GM23248 (cell line): ENCODE measurements at regions not wholly inside any gene's neighbourhood (a gene's known extent, or its start where the extent isn't known, plus 50 kb on each side); places are given as distances from the start of the nearest gene placed in this dataset.

Experiments
- DNase-seq: peaks from one replicate; pipeline ENCODE4 v3.0.0-alpha.2; 2015
- H2AFZ ChIP-seq: fragments of 200-600 bp; sonication (generic); 2 replicates; pipeline ENCODE4 v1.6.1; 2016; ENCODE audit warnings: antibody characterized with exemption
- H3F3A ChIP-seq: fragments of 200-600 bp; sonication (generic); 2 replicates; pipeline ENCODE4 v1.6.1; 2016; ENCODE audit warnings: mild to moderate bottlenecking, antibody characterized with exemption, mixed run types; ENCODE audit not compliant: insufficient read depth
- H3K27ac ChIP-seq: fragments of 200-600 bp; sonication (generic); 2 replicates; pipeline ENCODE4 v1.5.1; 2016; ENCODE audit warnings: mild to moderate bottlenecking
- H3K27me3 ChIP-seq: fragments of 200-600 bp; sonication (generic); replicated peaks from 2 replicates; pipeline ENCODE4 v1.6.1; 2016; ENCODE audit warnings: mild to moderate bottlenecking; ENCODE audit not compliant: insufficient read depth
- H3K36me3 ChIP-seq: fragments of 200-600 bp; sonication (generic); 2 replicates; pipeline ENCODE4 v1.6.1; 2016; ENCODE audit warnings: low read depth, mild to moderate bottlenecking
- H3K4me1 ChIP-seq: fragments of 200-600 bp; sonication (generic); 2 replicates; pipeline ENCODE4 v1.6.1; 2016; ENCODE audit warnings: mild to moderate bottlenecking; ENCODE audit not compliant: insufficient read depth
- H3K4me2 ChIP-seq: fragments of 200-600 bp; sonication (generic); one replicate; pipeline ENCODE4 v1.6.1; 2016; ENCODE audit warnings: mild to moderate bottlenecking; ENCODE audit not compliant: unreplicated experiment
- H3K4me3 ChIP-seq: fragments of 200-600 bp; sonication (generic); 2 replicates; pipeline ENCODE4 v1.5.1; 2016; ENCODE audit warnings: mild to moderate bottlenecking
- H3K79me2 ChIP-seq: fragments of 200-600 bp; sonication (generic); 2 replicates; pipeline ENCODE4 v1.6.1; 2016; ENCODE audit warnings: mild to moderate bottlenecking; ENCODE audit not compliant: insufficient read depth
- H3K9ac ChIP-seq: fragments of 200-600 bp; sonication (generic); 2 replicates; pipeline ENCODE4 v1.6.1; 2016; ENCODE audit warnings: mild to moderate bottlenecking
- H3K9me2 ChIP-seq: fragments of 200-600 bp; sonication (generic); 2 replicates; pipeline ENCODE4 v1.6.1; 2016; ENCODE audit warnings: mixed run types, mild to moderate bottlenecking, moderate library complexity; ENCODE audit not compliant: insufficient read depth
- H3K9me3 ChIP-seq: fragments of 200-600 bp; sonication (generic); one replicate; pipeline ENCODE4 v1.6.1; 2017; ENCODE audit warnings: low read depth
- H4K20me1 ChIP-seq: fragments of 200-600 bp; sonication (generic); 2 replicates; pipeline ENCODE4 v1.6.0; 2016; ENCODE audit not compliant: insufficient read depth
- EZH2 ChIP-seq: fragments of 200-600 bp; sonication (generic); IDR thresholded peaks from 2 replicates; pipeline ENCODE4 v1.6.1; 2018; ENCODE audit warnings: antibody characterized with exemption, mild to moderate bottlenecking; ENCODE audit not compliant: insufficient read depth, poor library complexity, severe bottlenecking
- EZH2phosphoT487 ChIP-seq: fragments of 200-600 bp; sonication (generic); IDR thresholded peaks from 2 replicates; pipeline ENCODE4 v1.6.1; 2018; ENCODE audit warnings: antibody characterized with exemption, moderate library complexity, mild to moderate bottlenecking, low read depth; ENCODE audit not compliant: insufficient read depth
- WGBS, 2 experiments: methylation state at CpG; one replicate each; pipeline ENCODE4 v1.1.6; 2015 to 2017; ENCODE audit warnings: low lambda C conversion rate in 2 of 2, low coverage in 1 of 2; ENCODE audit errors: missing lambda C conversion rate in 2 of 2; 5-methylcytosine and 5-hydroxymethylcytosine counted together
- in situ Hi-C: fragments of 300-500 bp; cut with MboI; formaldehyde crosslinking; loops from 2 replicates; pipeline ENCODE4 v1.15.0; 2020

DNA sequence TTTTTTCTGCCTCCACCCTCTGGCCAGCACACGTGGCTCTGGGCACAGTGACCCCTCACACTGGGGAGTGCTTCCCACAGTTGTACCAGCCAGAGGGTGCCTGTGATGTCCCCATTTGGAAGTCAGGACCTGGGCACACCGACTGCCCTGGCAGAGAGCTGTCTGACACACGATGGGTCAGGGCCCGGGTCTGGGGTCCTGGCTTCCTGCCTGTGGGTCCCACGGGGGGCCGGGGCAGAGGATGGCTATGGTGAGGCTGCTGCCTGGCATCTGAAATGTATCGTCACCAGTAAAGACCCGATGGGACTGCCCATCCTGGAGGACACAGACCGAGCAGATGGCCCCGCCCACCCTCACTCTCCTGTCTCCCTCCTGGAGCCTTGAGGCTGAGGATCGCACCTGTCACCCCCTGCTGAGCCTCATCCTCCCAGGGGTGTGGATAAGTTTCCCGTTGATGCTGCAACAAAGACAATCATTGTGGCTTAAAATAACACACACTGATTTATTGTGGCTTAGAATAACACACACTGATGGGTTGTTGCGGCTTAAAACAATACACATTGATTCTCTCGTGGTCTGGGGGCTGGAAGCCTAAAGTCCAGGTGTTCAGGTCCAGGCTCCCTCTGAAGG lies 88.8 kb upstream of the TTC34 start:
- WGBS, 2 experiments, result 38 to 39% methylated on average over 12 to 14 of the region's 14 CpGs
- Histone ChIP-seq H4K20me1 (no peaks in the 10 kb centered on the region), H3K9me2 (no peaks in the 10 kb centered on the region), H3K4me3 (no peak overlapping the region), H2AFZ (no peak overlapping the region), H3F3A (no peaks in the 10 kb centered on the region), H3K27ac (no peak overlapping the region), H3K9ac (no peak overlapping the region), H3K36me3 (no peaks in the 10 kb centered on the region), H3K4me2 (no peak overlapping the region), H3K4me1 (no peaks in the 10 kb centered on the region), H3K27me3 (no peaks in the 10 kb centered on the region), H3K9me3 (no peaks in the 10 kb centered on the region), H3K79me2 (no peaks in the 10 kb centered on the region)
- TF ChIP-seq EZH2, result no peak
- TF ChIP-seq EZH2phosphoT487, result no peak
- DNase-seq, result no peak
- in situ Hi-C loops, result no loop called here

DNA sequence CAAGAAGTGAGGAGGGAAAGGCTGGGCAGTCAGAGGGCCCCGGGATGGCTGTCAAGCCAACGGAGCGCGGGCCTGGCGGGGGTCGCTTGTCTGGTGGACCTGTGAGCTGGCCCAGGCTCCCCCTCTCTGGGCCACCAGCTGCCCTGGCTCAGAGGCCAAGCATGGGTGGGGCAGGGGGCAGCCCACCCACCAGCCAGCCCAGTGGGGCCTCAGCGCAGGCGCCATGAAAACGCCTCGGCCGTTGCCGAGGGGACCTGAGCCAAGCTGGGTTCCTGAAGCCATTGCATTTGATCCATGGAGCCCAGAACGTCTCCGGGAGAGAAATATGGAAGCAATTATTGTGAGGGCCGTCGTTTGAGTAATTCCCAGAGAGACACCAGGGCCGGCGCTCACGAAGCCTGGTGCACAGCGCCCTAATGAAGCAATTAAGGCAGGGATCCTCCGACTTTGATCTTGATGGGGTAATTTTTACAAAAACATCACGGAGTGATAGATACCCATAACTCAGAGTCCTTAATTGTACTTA lies 90.5 kb upstream of the TTC34 start:
- Histone ChIP-seq H3K79me2 (no peaks in the 10 kb centered on the region), H3K36me3 (no peaks in the 10 kb centered on the region), H2AFZ (no peak overlapping the region), H3K4me1 (no peaks in the 10 kb centered on the region), H3K27me3 (no peaks in the 10 kb centered on the region), H3K27ac (no peak overlapping the region), H3K4me2 (no peak overlapping the region), H3K9ac (no peak overlapping the region), H3F3A (peaks cover 10% of the 10 kb centered on the region), H4K20me1 (no peaks in the 10 kb centered on the region), H3K4me3 (no peak overlapping the region), H3K9me3 (no peaks in the 10 kb centered on the region), H3K9me2 (no peaks in the 10 kb centered on the region)
- in situ Hi-C loops, result no loop called here
- WGBS, 2 experiments, result 19 to 24% methylated on average over 22 of the region's 22 CpGs
- no peak for DNase-seq
- TF ChIP-seq EZH2 (no peak), EZH2phosphoT487 (no peak)

DNA sequence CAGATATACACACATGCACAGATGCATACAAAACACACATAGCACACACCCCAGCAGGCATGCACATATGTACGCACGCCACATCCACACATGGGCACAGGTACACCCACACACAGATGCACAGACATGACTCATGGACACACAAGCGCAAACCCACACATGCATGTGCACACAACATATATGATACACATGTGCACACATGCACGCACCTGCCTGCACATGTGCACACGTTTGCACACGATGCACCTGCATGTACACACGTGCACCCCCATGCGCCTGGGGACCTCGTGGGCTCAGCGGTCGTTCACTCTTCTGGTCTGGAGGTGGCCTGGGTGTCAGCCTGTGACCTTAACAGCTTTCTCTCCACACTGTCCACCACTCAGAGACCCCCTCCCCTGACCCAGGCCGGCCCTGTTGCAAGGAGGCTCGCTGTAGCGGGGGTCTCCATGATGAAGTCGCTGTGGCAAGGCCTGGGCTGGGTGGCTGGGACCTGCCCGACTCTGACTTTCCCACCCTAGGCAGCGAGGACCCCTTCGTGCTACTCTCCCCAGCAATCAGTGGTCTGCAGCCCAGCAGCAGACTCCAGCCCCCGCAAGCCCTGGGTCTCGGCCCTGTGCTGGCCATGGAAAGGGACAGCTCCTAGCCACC lies 92.1 kb upstream of the TTC34 start:
- Histone ChIP-seq H3K79me2 (no peaks in the 10 kb centered on the region), H2AFZ (no peak overlapping the region), H3K4me1 (no peaks in the 10 kb centered on the region), H3K9ac (no peak overlapping the region), H4K20me1 (no peaks in the 10 kb centered on the region), H3F3A (peaks cover 12% of the 10 kb centered on the region), H3K36me3 (no peaks in the 10 kb centered on the region), H3K9me3 (no peaks in the 10 kb centered on the region), H3K27ac (no peak overlapping the region), H3K4me3 (no peak overlapping the region), H3K27me3 (no peaks in the 10 kb centered on the region), H3K9me2 (no peaks in the 10 kb centered on the region), H3K4me2 (no peak overlapping the region)
- TF ChIP-seq EZH2phosphoT487 (no peak), EZH2 (no peak)
- no peak for DNase-seq
- in situ Hi-C loops, result no loop called here
- WGBS, 2 experiments, result 62 to 67% methylated on average over 20 of the region's 20 CpGs

DNA sequence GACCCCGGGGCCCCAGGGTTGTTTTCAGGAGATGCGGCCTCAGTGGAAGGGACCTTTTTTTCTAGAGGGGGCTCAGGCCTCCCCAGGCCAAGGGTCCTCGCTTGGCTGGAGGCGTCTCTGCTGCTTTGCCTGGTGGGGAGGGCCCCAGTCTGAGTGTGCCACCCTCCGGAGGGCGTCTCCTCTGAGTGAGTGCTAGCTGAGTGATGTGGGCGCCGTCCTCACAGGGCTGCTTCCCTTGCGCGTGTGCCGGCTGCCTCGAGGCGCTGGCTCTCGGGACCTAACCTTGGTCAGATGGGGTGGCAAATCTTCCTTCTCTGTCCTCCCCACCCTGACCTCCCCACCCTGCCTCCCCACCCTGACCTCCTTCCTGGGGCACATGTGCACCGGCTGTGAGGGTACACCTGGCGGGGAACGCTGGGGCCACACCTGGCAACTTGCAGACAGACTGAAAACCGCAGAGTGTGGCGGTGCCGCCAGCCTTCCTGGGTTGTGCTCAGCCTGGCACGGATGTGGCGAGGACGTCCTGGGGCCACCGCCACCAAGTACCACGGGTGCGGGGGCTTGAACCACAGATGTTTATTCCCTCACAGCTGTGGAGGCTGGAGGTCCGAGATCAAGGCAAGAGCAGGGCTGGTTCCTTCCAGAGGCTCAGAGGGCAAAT lies 93.0 kb upstream of the TTC34 start:
- Histone ChIP-seq H3K9ac (no peak overlapping the region), H3K27me3 (no peaks in the 10 kb centered on the region), H3K9me3 (no peaks in the 10 kb centered on the region), H3K36me3 (no peaks in the 10 kb centered on the region), H3K4me2 (no peak overlapping the region), H2AFZ (no peak overlapping the region), H3K9me2 (no peaks in the 10 kb centered on the region), H3F3A (peaks cover 12% of the 10 kb centered on the region), H3K79me2 (no peaks in the 10 kb centered on the region), H3K4me1 (no peaks in the 10 kb centered on the region), H3K4me3 (no peak overlapping the region), H3K27ac (no peak overlapping the region), H4K20me1 (no peaks in the 10 kb centered on the region)
- WGBS, 2 experiments, result 69 to 73% methylated on average over 22 to 27 of the region's 27 CpGs
- in situ Hi-C loops, result no loop called here
- TF ChIP-seq EZH2phosphoT487 (no peak), EZH2 (no peak)
- DNase-seq, result no peak
